Right renal cortex interstitium (tissue), 3 donors: ENCODE measurements at regions not wholly inside any gene's neighbourhood (a gene's known extent, or its start where the extent isn't known, plus 50 kb on each side); places are given as distances from the start of the nearest gene placed in this dataset.

Experiments used
- DNase-seq, 3 donors: peaks; one replicate each; pipeline ENCODE4 v3.0.0-alpha.2; 2013; ENCODE audit warnings: low read depth in 3 of 3, low spot score in 2 of 3

DNA sequence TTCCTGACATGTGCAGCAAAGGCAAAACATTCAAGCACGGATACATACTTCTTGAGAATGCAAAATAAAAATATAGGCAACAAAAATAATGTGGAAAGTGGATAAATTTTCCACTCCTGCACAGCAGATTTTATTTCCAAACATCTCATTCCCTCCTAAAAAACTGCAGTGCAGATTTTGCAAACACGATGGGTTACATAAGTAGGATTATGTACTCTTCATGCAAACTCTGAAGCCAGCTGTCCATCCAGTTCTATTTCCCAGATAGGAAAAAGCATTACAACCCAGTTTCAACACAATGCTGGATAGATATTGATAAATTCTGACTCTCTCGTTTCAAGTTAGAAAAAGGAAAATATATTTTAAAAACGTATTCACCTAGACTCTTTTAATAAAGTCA is 52.7 kb upstream of the CCNG1 start:
- no peak for DNase-seq

DNA sequence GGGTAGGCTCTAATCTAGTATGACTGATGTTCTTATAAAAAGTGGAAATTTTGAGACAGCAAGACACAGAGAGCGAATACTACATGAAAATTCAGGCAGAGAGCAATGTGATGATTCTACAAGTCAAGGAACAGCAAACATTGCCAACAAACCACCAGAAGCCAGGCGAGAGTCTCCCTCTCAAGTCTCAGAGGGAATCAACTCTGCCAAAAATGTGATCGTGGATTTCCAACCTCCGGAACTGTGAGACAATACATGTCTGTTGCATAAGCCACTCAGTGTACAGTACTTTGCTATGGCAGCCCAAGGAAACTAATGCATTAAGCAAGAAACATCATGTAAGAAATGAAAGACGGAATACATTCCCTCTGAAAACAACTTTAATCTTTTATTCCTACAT is 52.1 kb upstream of the CCNG1 start:
- no peak for DNase-seq

DNA sequence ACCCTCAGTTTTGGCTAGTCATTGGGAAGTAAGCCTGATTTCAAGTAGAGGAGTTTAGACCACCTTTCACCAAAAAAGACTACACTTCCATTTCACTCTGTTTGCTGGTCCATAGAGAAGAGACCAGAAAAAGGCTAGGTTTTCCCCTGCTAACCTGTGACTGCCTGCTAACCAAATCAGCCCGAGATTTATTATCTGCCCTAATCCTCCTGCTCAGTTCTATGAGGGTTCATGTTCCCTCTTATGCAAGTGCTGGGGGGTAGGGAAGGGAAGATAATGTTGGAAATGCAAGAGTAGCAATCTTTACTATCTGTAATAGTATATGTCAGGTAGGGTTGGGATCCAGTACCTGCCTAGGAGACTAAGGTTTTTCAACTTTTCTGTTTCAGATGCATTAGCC is 51.6 kb upstream of the CCNG1 start:
- DNase-seq: no peak

- DNase-seq: no peak
These were observed 51.0 kb upstream of the CCNG1 start for GRCh38 chr5:163386352-163386751.

DNA sequence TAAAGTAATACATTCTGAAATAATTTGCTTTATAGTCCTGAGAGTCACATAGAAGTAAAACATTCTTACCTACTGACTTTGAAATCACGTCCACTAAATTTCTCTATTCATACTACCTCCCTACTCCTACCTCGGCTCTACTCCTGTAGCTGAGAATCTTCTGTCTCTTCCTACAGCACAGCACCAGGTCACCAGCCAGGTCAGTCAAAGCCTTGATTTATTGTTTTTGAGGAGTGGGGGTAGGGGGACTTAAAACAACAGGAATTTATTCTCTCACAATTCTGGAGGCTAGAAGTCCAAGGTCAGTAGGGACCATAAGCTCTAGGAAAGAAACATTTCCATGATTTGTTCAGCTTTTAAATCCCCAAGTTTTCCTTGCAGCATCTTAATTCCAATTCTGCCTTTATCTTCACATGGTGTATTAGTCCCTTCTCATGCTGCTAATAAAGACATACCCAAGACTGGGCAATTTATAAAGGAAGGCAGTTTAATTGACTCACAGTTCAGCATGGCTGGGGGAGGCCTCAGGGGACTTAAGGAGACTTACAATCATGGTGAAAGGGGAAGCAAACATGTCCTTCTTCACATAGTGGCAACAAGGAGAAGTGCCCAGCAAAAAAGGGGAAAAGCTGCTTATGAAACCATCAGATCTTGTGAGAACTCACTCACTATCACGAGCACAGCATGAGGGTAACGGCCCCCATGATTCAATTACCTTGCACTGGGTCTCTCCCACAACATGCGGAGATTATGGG is 49.6 kb upstream of the CCNG1 start:
- DNase-seq: no peak
